Breast epithelium (tissue), 3 donors: ENCODE measurements at regions not wholly inside any gene's neighbourhood (a gene's known extent, or its start where the extent isn't known, plus 50 kb on each side); places are given as distances from the start of the nearest gene placed in this dataset.

ENCODE experiments used
- CTCF ChIP-seq, 3 donors: fragments of 450-650 bp; IDR thresholded peaks; one replicate each; pipeline ENCODE4 v1.5.1; 2016 to 2017; ENCODE audit warnings: antibody characterized with exemption in 3 of 3, mild to moderate bottlenecking in 3 of 3, moderate library complexity in 3 of 3
- POLR2A ChIP-seq: fragments of 450-650 bp; IDR thresholded peaks from one replicate; pipeline ENCODE4 v1.6.1; 2016; ENCODE audit warnings: antibody characterized with exemption, mild to moderate bottlenecking, moderate library complexity
- POLR2AphosphoS5 ChIP-seq, 3 donors: sonication (generic); formaldehyde crosslinking; IDR thresholded peaks; one replicate each; pipeline ENCODE4 v1.6.1; 2017; ENCODE audit warnings: antibody characterized with exemption in 3 of 3

GRCh38 chr3:152595975-152596821 lies 238.7 kb upstream of the P2RY1 start:
- TF ChIP-seq CTCF (IDR thresholded peaks at IDR 0.05) (no peak), POLR2A (no peak), POLR2AphosphoS5 (IDR thresholded peaks at IDR 0.05) (peak in 1 of 3 donors; percentile 39)
